ENCODE measurements at regions not wholly inside any gene's neighbourhood (a gene's known extent, or its start where the extent isn't known, plus 50 kb on each side); places are given as distances from the start of the nearest gene placed in this dataset.

DNA sequence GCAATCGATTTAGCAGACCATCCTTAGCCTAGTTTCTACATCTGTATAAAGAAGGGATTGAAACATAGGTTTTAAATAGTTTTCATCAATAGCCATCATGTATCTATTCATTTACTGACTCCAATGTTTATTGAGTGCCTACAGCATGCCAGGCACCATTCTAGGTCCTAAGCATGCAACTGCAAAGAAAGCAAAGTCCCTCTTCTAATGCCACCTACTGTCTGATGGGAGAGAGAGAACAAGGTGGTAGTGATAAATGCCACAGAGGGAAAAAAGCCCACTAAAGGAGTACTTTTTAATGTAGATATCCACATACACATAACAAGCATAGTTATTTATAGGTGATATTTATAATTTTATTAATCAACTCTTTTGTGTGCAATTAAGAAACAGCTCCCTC lies 67.6 kb upstream of the PPARGC1A start:
- TF ChIP-seq, protein P1, sequence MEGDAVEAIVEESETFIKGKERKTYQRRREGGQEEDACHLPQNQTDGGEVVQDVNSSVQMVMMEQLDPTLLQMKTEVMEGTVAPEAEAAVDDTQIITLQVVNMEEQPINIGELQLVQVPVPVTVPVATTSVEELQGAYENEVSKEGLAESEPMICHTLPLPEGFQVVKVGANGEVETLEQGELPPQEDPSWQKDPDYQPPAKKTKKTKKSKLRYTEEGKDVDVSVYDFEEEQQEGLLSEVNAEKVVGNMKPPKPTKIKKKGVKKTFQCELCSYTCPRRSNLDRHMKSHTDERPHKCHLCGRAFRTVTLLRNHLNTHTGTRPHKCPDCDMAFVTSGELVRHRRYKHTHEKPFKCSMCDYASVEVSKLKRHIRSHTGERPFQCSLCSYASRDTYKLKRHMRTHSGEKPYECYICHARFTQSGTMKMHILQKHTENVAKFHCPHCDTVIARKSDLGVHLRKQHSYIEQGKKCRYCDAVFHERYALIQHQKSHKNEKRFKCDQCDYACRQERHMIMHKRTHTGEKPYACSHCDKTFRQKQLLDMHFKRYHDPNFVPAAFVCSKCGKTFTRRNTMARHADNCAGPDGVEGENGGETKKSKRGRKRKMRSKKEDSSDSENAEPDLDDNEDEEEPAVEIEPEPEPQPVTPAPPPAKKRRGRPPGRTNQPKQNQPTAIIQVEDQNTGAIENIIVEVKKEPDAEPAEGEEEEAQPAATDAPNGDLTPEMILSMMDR (conservative IDR thresholded peaks at IDR 0.05): peak; percentile 12; the same call in 1 of the 2 replicates
- TF ChIP-seq ZFX (IDR thresholded peaks at IDR 0.05): no peak
